Stimulated activated CD4-positive, alpha-beta T cell treated with anti-CD3 and anti-CD28 coated beads, Interleukin-15, amount 100 ng/mL, for 1 hour (primary cell): ENCODE measurements at regions not wholly inside any gene's neighbourhood (a gene's known extent, or its start where the extent isn't known, plus 50 kb on each side); places are given as distances from the start of the nearest gene placed in this dataset.
"Not testable (repeated sequence)": the region's sequence is repeated elsewhere in the genome, so short reads cannot be mapped to it uniquely, and the experiment has no call there.

Experiments
- DNase-seq, 2 donors: peaks; one replicate each; pipeline ENCODE4 v3.0.0-alpha.2; 2020; ENCODE audit warnings: low read depth in 1 of 2, low spot score in 1 of 2

GRCh38 chr4:156113138-156113765 is 159.6 kb upstream of the CTSO start:
- no peak for DNase-seq

- DNase-seq, result no peak
Observed at GRCh38 chr4:156111686-156112085, 158.0 kb upstream of the CTSO start.

- DNase-seq, result no peak
Observed at GRCh38 chr4:156109943-156110900, 156.6 kb upstream of the CTSO start.

GRCh38 chr4:156109087-156109486 is 155.4 kb upstream of the CTSO start:
- not testable (repeated sequence) for DNase-seq

GRCh38 chr4:156103311-156103710 is 149.6 kb upstream of the CTSO start:
- no peak for DNase-seq

- no peak for DNase-seq
Observed at GRCh38 chr4:156102411-156102810, 148.7 kb upstream of the CTSO start.

- no peak for DNase-seq
Observed at GRCh38 chr4:156101571-156101970, 147.9 kb upstream of the CTSO start.

- no peak for DNase-seq
Observed at GRCh38 chr4:156100651-156101050, 147.0 kb upstream of the CTSO start.

GRCh38 chr4:156098805-156099204 is 145.1 kb upstream of the CTSO start:
- no peak for DNase-seq

- DNase-seq, result no peak
Observed at GRCh38 chr4:156085100-156085499, 131.4 kb upstream of the CTSO start.

GRCh38 chr4:156084373-156084772 is 130.7 kb upstream of the CTSO start:
- DNase-seq, result no peak

- DNase-seq, result no peak
Observed at GRCh38 chr4:156073976-156074375, 120.3 kb upstream of the CTSO start.

- no peak for DNase-seq
Observed at GRCh38 chr4:156060661-156061060, 107.0 kb upstream of the CTSO start.

GRCh38 chr4:156053174-156053573 is 99.5 kb upstream of the CTSO start:
- no peak for DNase-seq

- DNase-seq, result no peak
Observed at GRCh38 chr4:156052116-156052515, 98.5 kb upstream of the CTSO start.

GRCh38 chr4:156038772-156039171 is 85.1 kb upstream of the CTSO start:
- no peak for DNase-seq

GRCh38 chr4:156036496-156036895 is 82.8 kb upstream of the CTSO start:
- DNase-seq, result no peak

GRCh38 chr4:156029691-156030090 is 76.0 kb upstream of the CTSO start:
- DNase-seq, result no peak

GRCh38 chr4:156021298-156021697 is 67.6 kb upstream of the CTSO start:
- DNase-seq, result no peak

GRCh38 chr4:156019246-156019645 is 65.6 kb upstream of the CTSO start:
- no peak for DNase-seq

- DNase-seq, result no peak
Observed at GRCh38 chr4:156018383-156018782, 64.7 kb upstream of the CTSO start.

GRCh38 chr4:156015781-156016180 is 62.1 kb upstream of the CTSO start:
- no peak for DNase-seq
